ENCODE measurements at regions not wholly inside any gene's neighbourhood (a gene's known extent, or its start where the extent isn't known, plus 50 kb on each side); places are given as distances from the start of the nearest gene placed in this dataset.

DNA sequence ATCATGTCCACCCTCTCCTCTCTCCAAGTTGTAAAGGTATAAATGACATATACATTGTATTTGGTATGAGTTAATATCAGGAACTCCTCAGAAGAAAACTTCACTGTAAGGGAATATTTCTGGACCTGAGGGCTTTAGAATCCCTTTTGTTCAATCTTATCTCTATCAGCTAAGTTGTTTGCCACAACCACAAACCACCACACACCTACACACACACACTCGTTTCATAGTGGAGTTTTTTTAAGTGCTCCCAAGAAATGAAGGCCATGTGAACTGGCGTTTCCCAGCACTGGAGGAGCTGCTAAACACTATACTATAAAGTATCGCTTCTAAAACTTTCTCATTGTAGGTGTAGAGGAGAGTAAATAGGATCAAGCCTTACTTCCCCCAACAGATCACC lies 64.8 kb upstream of the GHITM start:
- dilution Hi-C loops (cut with MboI; ENCODE audit: extremely low pct_ligation_motif_present, low sequenced_read_pairs) = no loop called here
- no peak overlapping the region for H3K9ac ChIP-seq (ENCODE audit: control insufficient read depth, extremely low read depth, insufficient read depth, low read length)
- no peaks in the 10 kb centered on the region for H3K9me1 ChIP-seq (ENCODE audit: control insufficient read depth, extremely low read depth, insufficient read depth, low read length)
- H3K79me2 ChIP-seq (ENCODE audit: control insufficient read depth, insufficient read depth, low read length) = no peaks in the 10 kb centered on the region
- H3K4me2 ChIP-seq (ENCODE audit: control insufficient read depth, extremely low read depth, insufficient read depth, low read depth, low read length) = no peak overlapping the region
- H2AFZ ChIP-seq (ENCODE audit: control insufficient read depth, low read length) = no peak overlapping the region
- FAIRE-seq (no peak), DNase-seq (ENCODE audit: low read depth, low spot score) (no peak)
- peaks cover 6% of the 10 kb centered on the region for H3K4me1 ChIP-seq (ENCODE audit: control insufficient read depth, extremely low read depth, insufficient read depth, low read length)
- H3K36me3 ChIP-seq (ENCODE audit: control insufficient read depth in 2 of 2, extremely low read depth in 1 of 2, insufficient read depth in 2 of 2, low read length in 2 of 2) = no peaks in the 10 kb centered on the region
- TF ChIP-seq, protein P1, sequence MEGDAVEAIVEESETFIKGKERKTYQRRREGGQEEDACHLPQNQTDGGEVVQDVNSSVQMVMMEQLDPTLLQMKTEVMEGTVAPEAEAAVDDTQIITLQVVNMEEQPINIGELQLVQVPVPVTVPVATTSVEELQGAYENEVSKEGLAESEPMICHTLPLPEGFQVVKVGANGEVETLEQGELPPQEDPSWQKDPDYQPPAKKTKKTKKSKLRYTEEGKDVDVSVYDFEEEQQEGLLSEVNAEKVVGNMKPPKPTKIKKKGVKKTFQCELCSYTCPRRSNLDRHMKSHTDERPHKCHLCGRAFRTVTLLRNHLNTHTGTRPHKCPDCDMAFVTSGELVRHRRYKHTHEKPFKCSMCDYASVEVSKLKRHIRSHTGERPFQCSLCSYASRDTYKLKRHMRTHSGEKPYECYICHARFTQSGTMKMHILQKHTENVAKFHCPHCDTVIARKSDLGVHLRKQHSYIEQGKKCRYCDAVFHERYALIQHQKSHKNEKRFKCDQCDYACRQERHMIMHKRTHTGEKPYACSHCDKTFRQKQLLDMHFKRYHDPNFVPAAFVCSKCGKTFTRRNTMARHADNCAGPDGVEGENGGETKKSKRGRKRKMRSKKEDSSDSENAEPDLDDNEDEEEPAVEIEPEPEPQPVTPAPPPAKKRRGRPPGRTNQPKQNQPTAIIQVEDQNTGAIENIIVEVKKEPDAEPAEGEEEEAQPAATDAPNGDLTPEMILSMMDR (optimal IDR thresholded peaks at IDR 0.05 in 1 of 3, IDR thresholded peaks at IDR 0.05 in 1 of 3, conservative IDR thresholded peaks at IDR 0.05 in 1 of 3; ENCODE audit: extremely low read depth in 1 of 3, insufficient read depth in 2 of 3, low read length in 3 of 3) = no peak
- TF ChIP-seq EZH2 (IDR thresholded peaks at IDR 0.05; ENCODE audit: low read length) = no peak
- H3K27ac ChIP-seq (ENCODE audit: control insufficient read depth, insufficient read depth, low read length) = no peak overlapping the region
- H3K9me3 ChIP-seq (ENCODE audit: control insufficient read depth, low read depth, low read length) = no peaks in the 10 kb centered on the region
- no peaks in the 10 kb centered on the region for H4K20me1 ChIP-seq (ENCODE audit: control insufficient read depth, extremely low read depth, insufficient read depth, low read length)
- H3K27me3 ChIP-seq (ENCODE audit: control insufficient read depth, extremely low read depth, insufficient read depth, low read length) = no peaks in the 10 kb centered on the region
- H3K4me3 ChIP-seq (ENCODE audit: control insufficient read depth in 2 of 3, extremely low read depth in 1 of 3, insufficient read depth in 2 of 3, low read depth in 1 of 3, low read length in 3 of 3) = no peak overlapping the region

DNA sequence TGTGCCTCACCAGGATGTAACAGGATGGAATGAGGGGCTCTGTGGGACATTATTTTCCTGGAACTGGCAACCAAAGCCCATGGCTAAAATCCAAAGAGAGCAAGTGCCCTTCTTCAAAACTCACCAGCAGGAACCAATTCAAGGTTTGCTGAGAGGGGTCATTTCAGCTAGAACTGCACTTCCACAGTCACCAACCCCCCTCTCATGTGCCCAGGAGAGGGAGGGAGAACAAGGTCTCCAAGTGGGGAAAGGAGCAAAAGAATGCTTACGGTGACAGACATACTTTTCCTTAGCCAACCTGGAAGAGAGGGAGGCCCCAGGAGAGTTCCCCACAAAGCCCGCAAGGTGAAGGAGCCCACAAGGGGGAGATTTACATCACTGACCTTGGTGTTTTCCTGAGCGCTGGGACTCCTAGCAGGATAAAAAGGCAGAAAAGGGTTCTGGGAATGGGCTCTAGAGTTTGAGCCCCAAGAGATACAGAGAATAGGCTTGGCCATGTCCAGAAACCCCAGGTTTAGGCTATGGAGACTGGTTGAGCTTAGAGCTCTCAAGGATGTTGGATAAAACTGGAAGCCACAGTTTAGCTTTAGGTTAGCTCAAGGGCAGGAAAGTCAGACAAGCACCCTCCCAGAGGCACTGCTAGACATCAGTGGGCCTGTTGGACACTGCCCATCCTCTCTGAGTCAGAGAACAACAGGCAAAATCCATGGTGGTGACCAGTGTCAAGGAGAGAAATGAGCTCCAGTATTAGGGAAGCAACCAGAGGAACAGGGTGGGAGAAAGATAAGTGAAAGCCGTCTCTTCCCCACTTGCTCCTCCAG lies 63.9 kb upstream of the GHITM start:
- Histone ChIP-seq H3K4me1 (ENCODE audit: control insufficient read depth, extremely low read depth, insufficient read depth, low read length) (peaks cover 6% of the 10 kb centered on the region), H3K27ac (ENCODE audit: control insufficient read depth, insufficient read depth, low read length) (no peak overlapping the region), H3K4me3 (ENCODE audit: control insufficient read depth in 2 of 3, extremely low read depth in 1 of 3, insufficient read depth in 2 of 3, low read depth in 1 of 3, low read length in 3 of 3) (no peak overlapping the region), H3K27me3 (ENCODE audit: control insufficient read depth, extremely low read depth, insufficient read depth, low read length) (no peaks in the 10 kb centered on the region), H3K4me2 (ENCODE audit: control insufficient read depth, extremely low read depth, insufficient read depth, low read depth, low read length) (no peak overlapping the region), H2AFZ (ENCODE audit: control insufficient read depth, low read length) (no peak overlapping the region), H4K20me1 (ENCODE audit: control insufficient read depth, extremely low read depth, insufficient read depth, low read length) (no peaks in the 10 kb centered on the region), H3K9me3 (ENCODE audit: control insufficient read depth, low read depth, low read length) (no peaks in the 10 kb centered on the region), H3K36me3 (ENCODE audit: control insufficient read depth in 2 of 2, extremely low read depth in 1 of 2, insufficient read depth in 2 of 2, low read length in 2 of 2) (no peaks in the 10 kb centered on the region), H3K9ac (ENCODE audit: control insufficient read depth, extremely low read depth, insufficient read depth, low read length) (no peak overlapping the region), H3K9me1 (ENCODE audit: control insufficient read depth, extremely low read depth, insufficient read depth, low read length) (no peaks in the 10 kb centered on the region), H3K79me2 (ENCODE audit: control insufficient read depth, insufficient read depth, low read length) (no peaks in the 10 kb centered on the region)
- no peak for TF ChIP-seq EZH2 (IDR thresholded peaks at IDR 0.05; ENCODE audit: low read length)
- TF ChIP-seq, protein P1 (optimal IDR thresholded peaks at IDR 0.05 in 1 of 3, IDR thresholded peaks at IDR 0.05 in 1 of 3, conservative IDR thresholded peaks at IDR 0.05 in 1 of 3; ENCODE audit: extremely low read depth in 1 of 3, insufficient read depth in 2 of 3, low read length in 3 of 3) = no peak
- FAIRE-seq (no peak), DNase-seq (ENCODE audit: low read depth, low spot score) (no peak)
- dilution Hi-C loops (cut with MboI; ENCODE audit: extremely low pct_ligation_motif_present, low sequenced_read_pairs) = no loop called here

Data from keratinocyte (primary cell).